GM04503 (cell line): ENCODE measurements at regions not wholly inside any gene's neighbourhood (a gene's known extent, or its start where the extent isn't known, plus 50 kb on each side); places are given as distances from the start of the nearest gene placed in this dataset.

Experiments
- DNase-seq: peaks from one replicate; pipeline ENCODE4 v3.0.0-alpha.2; 2012; ENCODE audit warnings: low read depth

- no peak for DNase-seq
Observed at GRCh38 chr15:31263751-31264558, 62.7 kb upstream of the KLF13 start.

GRCh38 chr15:31264559-31265089, 62.0 kb upstream of the KLF13 start:
- DNase-seq = no peak

- no peak for DNase-seq
Observed at GRCh38 chr15:31265090-31265870, 61.4 kb upstream of the KLF13 start.

GRCh38 chr15:31265871-31266711, 60.5 kb upstream of the KLF13 start:
- DNase-seq = no peak

GRCh38 chr15:31266712-31267111, 59.9 kb upstream of the KLF13 start:
- DNase-seq = no peak

GRCh38 chr15:31267161-31268107, 59.2 kb upstream of the KLF13 start:
- DNase-seq = no peak

GRCh38 chr15:31268108-31268501, 58.5 kb upstream of the KLF13 start:
- DNase-seq = no peak

GRCh38 chr15:31268911-31269784, 57.5 kb upstream of the KLF13 start:
- no peak for DNase-seq

- DNase-seq = no peak
Observed at GRCh38 chr15:31269816-31270575, 56.6 kb upstream of the KLF13 start.

GRCh38 chr15:31270767-31271166, 55.9 kb upstream of the KLF13 start:
- no peak for DNase-seq

- DNase-seq = no peak
Observed at GRCh38 chr15:31271224-31271635, 55.4 kb upstream of the KLF13 start.

GRCh38 chr15:31271711-31272557, 54.7 kb upstream of the KLF13 start:
- DNase-seq = no peak

GRCh38 chr15:31272558-31273257, 53.9 kb upstream of the KLF13 start:
- no peak for DNase-seq

- no peak for DNase-seq
Observed at GRCh38 chr15:31273258-31273941, 53.2 kb upstream of the KLF13 start.

- no peak for DNase-seq
Observed at GRCh38 chr15:31274496-31275330, 51.9 kb upstream of the KLF13 start.
